CD4-positive, alpha-beta T cell treated with Interferon alpha-2 for 1 hour (primary cell): ENCODE measurements at regions not wholly inside any gene's neighbourhood (a gene's known extent, or its start where the extent isn't known, plus 50 kb on each side); places are given as distances from the start of the nearest gene placed in this dataset.

Experiments used
- DNase-seq, 2 donors: peaks; one replicate each; pipeline ENCODE4 v3.0.0-alpha.2; 2020 to 2022

DNA sequence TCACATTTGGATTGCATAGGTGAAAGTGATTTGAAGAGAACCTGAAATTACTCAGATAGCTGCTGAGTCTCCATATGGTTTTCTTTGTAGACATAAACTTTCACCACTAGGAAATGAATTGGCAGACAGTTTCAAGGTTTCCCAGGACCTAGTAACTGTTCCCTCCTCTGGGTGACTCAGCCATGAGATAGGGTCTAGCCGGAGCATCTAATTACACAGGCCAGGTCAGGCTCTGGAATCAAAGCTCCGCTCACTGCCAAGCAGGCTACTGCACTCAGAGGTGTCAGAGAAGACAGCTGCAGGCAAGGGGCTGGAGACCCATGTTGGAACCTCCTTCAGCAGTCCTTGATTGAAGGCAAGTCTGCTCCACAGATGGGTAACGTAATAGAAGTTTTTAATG, 429.2 kb downstream of the TNS1 start:
- no peak for DNase-seq

GRCh38 chr2:217570394-217570793, 432.4 kb downstream of the TNS1 start:
- no peak for DNase-seq

- DNase-seq = no peak
Observed at GRCh38 chr2:217568289-217568971, 434.4 kb downstream of the TNS1 start.

DNA sequence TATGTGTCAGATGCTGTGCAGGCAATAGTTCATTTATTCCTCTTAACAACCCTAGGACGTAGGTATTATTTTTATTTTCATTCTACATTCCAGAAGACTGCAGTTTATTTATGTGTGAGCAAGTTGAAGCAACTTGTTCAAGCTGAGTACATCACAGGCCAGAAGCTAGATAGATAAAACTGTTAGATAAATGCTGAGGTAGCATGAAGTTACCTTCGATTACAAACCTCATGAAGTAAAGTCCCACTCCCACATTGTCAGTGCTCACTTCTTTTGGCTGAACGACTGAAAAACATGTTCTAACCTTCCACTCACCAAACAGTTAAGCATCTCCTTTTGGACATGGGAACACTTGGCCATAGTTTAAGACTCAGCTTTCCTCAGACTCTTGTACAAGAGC, 439.2 kb downstream of the TNS1 start:
- no peak for DNase-seq

GRCh38 chr2:217562871-217563480, 439.8 kb downstream of the TNS1 start:
- DNase-seq = no peak

DNA sequence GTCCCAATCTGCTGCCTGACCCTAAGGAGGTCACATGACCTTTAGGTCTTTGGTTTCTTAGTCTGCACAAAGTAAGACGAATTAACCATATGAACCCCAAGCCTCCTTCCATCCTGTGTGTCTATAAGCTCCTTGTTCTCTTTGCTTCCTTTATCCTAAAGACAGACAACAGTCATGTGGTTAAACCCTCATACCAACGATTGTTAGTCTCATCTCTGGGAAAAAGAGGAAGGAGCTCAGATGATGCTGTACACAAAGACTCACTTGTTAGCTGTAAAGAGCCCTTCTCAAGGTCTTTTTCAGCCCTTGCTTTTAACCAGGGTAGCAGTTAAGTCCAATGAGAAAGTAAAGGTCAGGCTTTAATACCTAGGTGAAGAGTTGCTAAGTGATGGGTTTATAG, 443.7 kb downstream of the TNS1 start:
- DNase-seq = no peak

- no peak for DNase-seq
Observed at GRCh38 chr2:217555081-217555876, 447.5 kb downstream of the TNS1 start.

DNA sequence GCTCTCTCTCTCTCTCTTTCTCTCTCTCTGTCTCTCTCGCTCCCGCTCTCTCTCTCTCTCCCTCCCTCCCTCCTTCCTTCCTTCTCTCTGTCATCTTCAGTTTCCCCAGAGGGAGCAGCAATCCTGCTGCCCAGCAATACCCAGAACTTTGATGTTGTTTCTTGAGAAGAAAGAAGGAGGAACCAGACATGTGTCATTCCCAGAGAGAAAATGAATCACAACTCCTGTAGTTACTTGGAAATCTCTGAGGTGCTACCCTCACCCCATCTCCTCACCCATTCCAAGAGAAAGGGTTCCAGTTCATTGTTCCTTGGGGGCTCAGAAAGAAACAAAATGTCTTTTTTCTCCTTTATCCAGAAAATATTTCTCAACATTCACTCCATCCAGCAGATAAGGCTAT, 449.1 kb downstream of the TNS1 start:
- DNase-seq = no peak

DNA sequence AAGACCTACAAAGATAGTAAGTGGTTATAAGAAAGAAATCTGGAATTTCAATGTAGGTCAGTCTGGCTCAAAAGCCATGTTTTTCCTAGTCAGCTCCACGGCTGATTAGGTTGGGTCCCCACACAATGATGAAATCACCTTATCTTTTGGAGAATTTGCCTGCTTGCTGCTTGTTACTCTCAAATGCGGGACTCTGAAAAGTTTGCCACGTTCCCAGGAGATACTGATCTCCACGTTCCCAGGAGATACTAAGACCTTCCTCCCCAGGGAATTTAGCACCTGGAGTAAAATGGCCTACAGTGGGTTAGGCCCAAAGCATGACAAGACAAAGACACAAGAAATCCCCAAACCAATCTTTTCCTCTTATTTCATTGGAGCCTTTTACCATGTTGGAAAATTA, 449.6 kb downstream of the TNS1 start:
- DNase-seq = no peak

- DNase-seq = no peak
Observed at GRCh38 chr2:217552081-217552480, 450.7 kb downstream of the TNS1 start.

- DNase-seq = no peak
Observed at GRCh38 chr2:217551252-217551899, 451.4 kb downstream of the TNS1 start.

- DNase-seq = no peak
Observed at GRCh38 chr2:217539126-217539525, 463.7 kb downstream of the TNS1 start.

GRCh38 chr2:217538719-217539118, 464.1 kb downstream of the TNS1 start:
- no peak for DNase-seq

DNA sequence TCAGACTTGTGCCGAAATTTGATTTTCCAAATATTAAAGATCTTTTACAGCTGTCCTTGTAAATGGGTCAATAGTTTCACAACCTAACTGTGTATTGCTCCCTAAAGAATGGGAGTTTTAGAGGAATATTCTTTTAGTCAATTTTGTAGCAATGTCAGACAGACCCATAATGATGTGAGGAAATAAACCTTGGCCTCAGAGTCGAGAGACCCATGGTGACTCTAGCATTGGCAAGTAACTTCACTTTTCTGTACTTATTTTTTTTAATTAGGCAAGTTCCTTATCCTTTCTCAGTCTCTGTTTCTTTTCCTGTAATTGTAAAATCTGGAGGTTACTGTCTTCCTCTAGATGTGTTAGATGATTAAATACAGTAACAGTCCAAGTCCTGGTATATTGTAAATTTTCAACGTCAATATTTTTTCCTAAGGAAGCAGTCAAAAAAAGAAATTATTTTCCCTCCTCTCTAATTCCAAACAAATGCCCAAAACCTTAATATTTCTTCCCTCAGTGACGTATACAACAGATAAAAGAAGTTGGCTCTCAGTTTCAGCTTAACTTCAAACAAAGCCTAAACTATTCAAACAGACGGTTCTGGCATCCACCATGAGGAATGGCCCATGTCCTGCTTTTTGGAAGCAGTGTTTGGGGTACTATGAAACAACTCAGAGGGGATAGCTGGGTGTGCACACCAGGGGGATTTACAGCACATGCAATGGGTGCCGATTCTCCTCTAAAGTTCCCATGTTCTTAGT, 466.7 kb downstream of the TNS1 start:
- no peak for DNase-seq

- DNase-seq = no peak
Observed at GRCh38 chr2:217530392-217531090, 472.3 kb downstream of the TNS1 start.

- DNase-seq = no peak
Observed at GRCh38 chr2:217529271-217529670, 473.5 kb downstream of the TNS1 start.

DNA sequence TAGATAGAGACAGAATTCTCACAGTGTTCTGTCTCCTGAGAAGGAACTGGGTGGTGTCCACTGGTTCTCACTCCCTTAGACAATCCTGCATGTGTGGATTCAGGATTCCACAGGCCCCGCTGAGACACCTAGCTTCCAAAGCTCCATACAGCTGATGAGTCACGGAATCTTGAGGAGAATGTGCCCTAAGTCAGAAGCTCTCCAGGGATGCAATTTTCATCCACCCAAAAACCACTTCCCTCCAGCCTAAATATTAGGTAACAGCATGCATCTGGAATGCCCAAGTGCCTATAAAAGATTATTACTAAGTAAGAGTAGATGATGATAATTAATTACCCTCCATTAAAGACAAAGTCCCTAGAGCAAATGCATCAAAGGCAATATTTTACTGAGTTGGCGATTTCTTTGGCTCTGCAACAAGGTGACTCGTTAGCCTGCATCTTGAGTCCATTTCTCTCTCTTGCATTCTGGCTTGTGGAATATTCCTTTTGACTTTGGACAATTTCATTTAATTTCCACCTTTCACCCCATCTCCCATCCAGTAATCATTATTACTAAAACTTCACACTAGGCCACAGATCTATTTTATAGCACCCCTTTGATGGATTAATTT, 475.1 kb downstream of the TNS1 start:
- DNase-seq = no peak

GRCh38 chr2:217525076-217525475, 477.7 kb downstream of the TNS1 start:
- no peak for DNase-seq

GRCh38 chr2:217523286-217523685, 479.5 kb downstream of the TNS1 start:
- DNase-seq = no peak

DNA sequence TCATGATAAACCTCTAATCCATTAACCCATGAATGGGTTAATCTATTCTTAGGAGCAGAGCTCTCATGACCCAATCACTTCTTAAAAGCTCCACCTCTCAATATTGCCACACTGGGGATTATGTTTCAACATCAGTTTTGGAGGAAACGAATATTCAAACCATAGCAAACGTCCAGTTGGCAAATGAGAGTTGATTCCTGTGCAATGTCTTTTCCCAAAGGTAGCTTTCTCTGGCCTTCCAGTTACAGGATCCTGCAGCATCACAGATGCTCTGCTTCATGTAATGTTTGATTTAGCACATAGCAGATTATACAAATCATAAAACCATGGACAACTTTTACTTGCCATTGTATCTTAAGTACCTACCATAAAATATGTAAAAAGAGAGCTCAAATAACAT, 481.0 kb downstream of the TNS1 start:
- no peak for DNase-seq

- DNase-seq = no peak
Observed at GRCh38 chr2:217520356-217521010, 482.3 kb downstream of the TNS1 start.
